Thymus (tissue), 11 donors: ENCODE measurements at regions not wholly inside any gene's neighbourhood (a gene's known extent, or its start where the extent isn't known, plus 50 kb on each side); places are given as distances from the start of the nearest gene placed in this dataset.

Experiments used
- DNase-seq, 9 donors: peaks; one replicate each; pipeline ENCODE4 v3.0.0-alpha.2; 2013; ENCODE audit warnings: low spot score in 9 of 9, low read depth in 6 of 9, missing footprints in 1 of 9
- H3K27ac ChIP-seq, 2 donors: one replicate each; pipeline ENCODE4 v1.5.1; 2013; ENCODE audit warnings: control low read depth in 1 of 2, low read depth in 1 of 2, low read length in 1 of 2, mild to moderate bottlenecking in 1 of 2, moderate library complexity in 1 of 2
- H3K27me3 ChIP-seq, 2 donors: one replicate each; pipeline ENCODE4 v1.5.1; 2013; ENCODE audit warnings: low read length in 1 of 2; ENCODE audit not compliant: control insufficient read depth in 2 of 2, insufficient read depth in 1 of 2
- H3K36me3 ChIP-seq, 2 donors: one replicate each; pipeline ENCODE4 v1.5.1; 2013; ENCODE audit warnings: low read length in 1 of 2, mild to moderate bottlenecking in 1 of 2, moderate library complexity in 1 of 2; ENCODE audit not compliant: control insufficient read depth in 2 of 2, insufficient read depth in 2 of 2
- H3K4me1 ChIP-seq, 2 donors: one replicate each; pipeline ENCODE4 v1.5.1; 2013; ENCODE audit warnings: low read length in 2 of 2; ENCODE audit not compliant: control insufficient read depth in 2 of 2, insufficient read depth in 2 of 2
- H3K4me3 ChIP-seq, 2 donors: one replicate each; pipeline ENCODE4 v1.5.1; 2013; ENCODE audit warnings: low read length in 2 of 2, control low read depth in 1 of 2, mild to moderate bottlenecking in 1 of 2
- H3K9me3 ChIP-seq, 2 donors: one replicate each; pipeline ENCODE4 v1.5.1; 2013; ENCODE audit warnings: low read length in 1 of 2, mild to moderate bottlenecking in 1 of 2; ENCODE audit not compliant: control insufficient read depth in 2 of 2, insufficient read depth in 1 of 2
- WGBS: extraction: QIAGEN DNeasy Blood & Tissue Kit; methylation state at CpG from one replicate; pipeline ENCODE4 v1.1.7; 2013; 5-methylcytosine and 5-hydroxymethylcytosine counted together
- donor health status: healthy.

DNA sequence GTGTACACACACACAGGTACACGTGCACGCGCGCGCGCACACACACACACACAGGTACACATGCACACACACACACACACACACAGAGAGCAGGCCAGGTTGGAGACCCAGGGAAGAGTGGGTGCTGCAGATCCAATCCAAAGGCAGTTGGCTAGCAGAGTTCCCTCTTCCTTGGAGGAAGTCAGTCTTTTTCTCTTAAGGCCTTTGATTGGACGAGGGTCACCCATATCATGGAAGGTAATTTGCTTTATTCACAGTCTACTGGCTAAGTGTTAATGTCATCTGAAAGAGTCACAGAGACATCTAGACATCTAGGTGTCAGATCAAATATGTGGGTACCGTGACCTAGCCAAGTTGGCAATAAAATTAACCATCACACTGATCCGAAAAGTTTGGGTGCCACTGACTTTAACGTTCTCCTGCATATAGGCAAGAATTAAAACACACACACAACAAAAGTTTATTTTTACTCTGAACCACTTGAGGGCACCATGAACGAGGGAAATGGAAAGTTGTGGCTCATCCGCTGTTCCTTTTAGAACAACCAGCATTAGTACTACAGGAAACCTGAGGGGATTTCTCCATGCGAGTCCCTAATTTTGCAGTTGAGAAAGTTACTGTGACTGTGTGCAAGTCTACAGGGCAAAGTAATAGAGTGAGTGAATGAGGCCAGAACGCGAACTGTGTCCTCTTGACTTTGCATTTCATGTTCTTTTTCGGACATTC lies 66.0 kb upstream of the STOX2 start:
- H3K4me3 ChIP-seq = no peak overlapping the region
- no peaks in the 10 kb centered on the region for H3K36me3 ChIP-seq
- peak in 1 of 9 donors; percentile 22 for DNase-seq
- WGBS = 76% methylated on average over 16 of the region's 16 CpGs
- no peak overlapping the region for H3K27ac ChIP-seq
- H3K9me3 ChIP-seq = no peaks in the 10 kb centered on the region
- H3K4me1 ChIP-seq = no peaks in the 10 kb centered on the region
- no peaks in the 10 kb centered on the region for H3K27me3 ChIP-seq

DNA sequence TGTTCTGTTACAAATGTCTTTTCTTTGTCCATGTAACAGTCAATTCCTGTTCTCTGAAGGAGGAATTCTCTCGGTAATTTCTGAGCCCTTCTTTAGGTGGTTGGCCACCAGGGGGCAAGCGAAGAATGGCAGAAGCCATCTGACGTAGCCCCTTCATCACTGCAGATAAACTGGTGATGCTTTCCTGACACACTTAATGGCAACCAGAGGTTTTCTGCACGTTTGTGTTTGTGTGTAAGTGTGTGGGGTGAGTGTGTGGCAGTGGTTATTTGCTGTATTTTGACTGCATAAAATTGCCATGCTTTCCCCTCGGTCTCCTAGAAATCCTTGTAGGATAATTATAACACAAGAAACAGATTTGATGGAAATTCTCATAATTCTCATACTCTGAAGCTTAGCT lies 64.8 kb upstream of the STOX2 start:
- no peak overlapping the region for H3K27ac ChIP-seq
- H3K27me3 ChIP-seq = no peaks in the 10 kb centered on the region
- 15% methylated on average over 5 of the region's 5 CpGs for whole genome bisulfite sequencing
- no peaks in the 10 kb centered on the region for H3K36me3 ChIP-seq
- no peak overlapping the region for H3K4me3 ChIP-seq
- H3K9me3 ChIP-seq = no peaks in the 10 kb centered on the region
- peak; percentile 44 to 82 (median 66) for DNase-seq
- H3K4me1 ChIP-seq = no peaks in the 10 kb centered on the region

DNA sequence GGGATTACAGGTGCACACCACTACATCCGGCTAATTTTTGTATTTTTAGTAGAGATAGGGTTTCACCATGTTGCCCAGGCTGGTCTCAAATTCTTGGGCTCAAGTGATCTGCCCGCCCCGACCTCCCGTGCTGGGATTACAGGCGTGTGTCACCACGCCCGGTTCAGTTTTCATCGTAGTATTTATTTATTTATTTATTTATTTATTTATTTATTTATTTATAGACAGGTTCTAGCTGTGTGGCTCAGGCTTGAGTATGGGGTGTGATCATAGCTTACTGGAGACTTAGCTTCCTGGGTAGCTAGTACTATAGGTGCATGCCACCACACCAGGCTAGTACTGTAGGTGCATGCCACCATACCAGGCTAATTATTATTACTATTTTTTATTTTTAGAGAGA lies 64.1 kb upstream of the STOX2 start:
- no peak overlapping the region for H3K4me3 ChIP-seq
- H3K27me3 ChIP-seq = no peaks in the 10 kb centered on the region
- WGBS = 93% methylated on average over 8 of the region's 8 CpGs
- H3K4me1 ChIP-seq = no peaks in the 10 kb centered on the region
- no peaks in the 10 kb centered on the region for H3K36me3 ChIP-seq
- no peak overlapping the region for H3K27ac ChIP-seq
- no peaks in the 10 kb centered on the region for H3K9me3 ChIP-seq
- DNase-seq = no peak

DNA sequence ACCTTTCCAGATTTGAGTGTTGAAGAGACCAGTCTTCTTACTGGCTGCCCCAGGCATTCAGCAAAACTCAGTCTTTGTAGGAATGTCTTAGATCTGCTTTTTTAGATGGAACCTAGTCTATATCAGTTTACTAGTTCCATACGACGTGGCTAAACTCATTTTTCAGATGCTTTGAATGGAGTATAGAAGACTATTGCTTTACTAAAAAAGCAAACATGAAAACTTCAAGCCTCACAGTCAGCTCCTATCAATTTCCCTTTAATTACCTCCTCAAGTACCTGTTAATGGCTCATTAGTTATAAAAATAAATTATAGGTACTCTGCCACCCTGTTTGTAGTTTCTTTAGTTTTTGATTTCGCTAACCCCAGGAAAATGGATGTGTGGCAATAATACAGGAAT lies 63.0 kb upstream of the STOX2 start:
- no peak for DNase-seq
- Histone ChIP-seq H3K27me3 (no peaks in the 10 kb centered on the region), H3K4me1 (no peaks in the 10 kb centered on the region), H3K27ac (no peak overlapping the region), H3K4me3 (no peak overlapping the region), H3K36me3 (no peaks in the 10 kb centered on the region), H3K9me3 (peaks cover 0 to 4% of the 10 kb centered on the region in 2 donors)
- 92% methylated on average over 3 of the region's 3 CpGs for WGBS

DNA sequence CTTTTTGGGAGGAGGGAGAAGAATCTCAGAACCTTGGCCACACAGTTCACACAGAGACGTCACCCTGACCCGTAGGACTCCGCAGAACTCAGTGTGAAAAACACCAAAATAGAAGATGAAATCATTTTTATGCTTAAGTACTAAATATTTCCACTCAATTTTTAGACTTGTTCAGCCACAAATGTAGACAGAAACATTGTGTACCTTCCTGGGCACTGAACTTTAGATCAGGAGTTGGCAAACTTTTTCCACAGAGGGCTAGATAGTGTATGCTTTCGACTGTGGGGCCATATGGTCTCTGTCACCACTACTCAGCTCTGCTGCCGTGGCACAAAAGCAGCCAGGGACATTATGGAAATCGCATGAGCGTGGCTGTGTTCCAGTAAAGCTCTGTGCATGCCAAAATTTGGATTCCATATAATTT lies 61.8 kb upstream of the STOX2 start:
- Histone ChIP-seq H3K4me1 (no peaks in the 10 kb centered on the region), H3K27me3 (no peaks in the 10 kb centered on the region), H3K27ac (no peak overlapping the region), H3K36me3 (no peaks in the 10 kb centered on the region), H3K9me3 (peaks cover 0 to 4% of the 10 kb centered on the region in 2 donors), H3K4me3 (no peak overlapping the region)
- no peak for DNase-seq
- 90% methylated on average over 7 of the region's 7 CpGs for WGBS

DNA sequence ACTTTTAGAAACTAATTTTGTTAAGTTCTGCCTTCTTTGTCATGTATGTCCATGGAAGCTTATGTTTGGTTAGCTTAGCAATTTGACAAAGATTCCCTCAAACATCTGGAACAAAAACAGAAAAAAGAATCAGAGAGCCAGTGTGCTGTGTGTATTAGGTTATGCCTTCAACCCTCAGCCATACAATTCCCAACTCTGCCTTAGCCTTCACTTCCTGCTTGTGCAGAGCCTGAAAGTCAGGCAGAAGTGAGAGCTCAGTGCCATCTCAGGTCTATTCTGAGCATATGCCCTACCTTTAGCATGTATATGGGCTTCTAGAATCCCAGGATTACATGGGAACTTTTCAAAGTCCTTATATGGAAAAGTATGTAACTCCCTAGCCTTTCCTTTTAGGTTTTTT lies 58.2 kb upstream of the STOX2 start:
- DNase-seq = no peak
- Histone ChIP-seq H3K27me3 (no peaks in the 10 kb centered on the region), H3K4me3 (no peak overlapping the region), H3K9me3 (peaks cover 0 to 4% of the 10 kb centered on the region in 2 donors), H3K36me3 (no peaks in the 10 kb centered on the region), H3K4me1 (no peaks in the 10 kb centered on the region), H3K27ac (no peak overlapping the region)

DNA sequence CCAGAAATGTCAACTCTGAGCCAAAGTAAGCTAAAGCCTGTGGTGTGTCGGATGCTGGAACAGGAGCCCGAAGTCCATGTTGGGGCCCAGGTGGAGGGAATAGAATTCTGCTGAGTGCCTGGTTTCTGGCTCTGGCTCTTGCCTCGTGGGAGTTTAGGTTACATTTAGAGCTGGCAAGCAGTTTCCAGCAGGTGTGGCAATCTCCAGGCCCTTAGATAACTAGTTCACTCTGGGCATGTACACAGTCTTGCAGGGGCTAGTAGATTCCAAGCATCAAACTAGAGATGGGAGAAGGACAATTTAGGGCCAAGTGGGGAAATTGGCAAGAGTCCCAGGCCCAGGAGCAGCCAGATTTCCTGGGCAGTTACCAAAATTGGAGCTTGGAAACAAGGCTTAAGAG lies 56.3 kb upstream of the STOX2 start:
- H3K9me3 ChIP-seq = peaks cover 0 to 4% of the 10 kb centered on the region in 2 donors
- no peaks in the 10 kb centered on the region for H3K36me3 ChIP-seq
- H3K27ac ChIP-seq = no peak overlapping the region
- DNase-seq = peak in 2 of 9 donors; percentile 8 to 27
- H3K27me3 ChIP-seq = no peaks in the 10 kb centered on the region
- H3K4me3 ChIP-seq = no peak overlapping the region
- no peaks in the 10 kb centered on the region for H3K4me1 ChIP-seq
- 88% methylated on average over 3 of the region's 3 CpGs for WGBS

DNA sequence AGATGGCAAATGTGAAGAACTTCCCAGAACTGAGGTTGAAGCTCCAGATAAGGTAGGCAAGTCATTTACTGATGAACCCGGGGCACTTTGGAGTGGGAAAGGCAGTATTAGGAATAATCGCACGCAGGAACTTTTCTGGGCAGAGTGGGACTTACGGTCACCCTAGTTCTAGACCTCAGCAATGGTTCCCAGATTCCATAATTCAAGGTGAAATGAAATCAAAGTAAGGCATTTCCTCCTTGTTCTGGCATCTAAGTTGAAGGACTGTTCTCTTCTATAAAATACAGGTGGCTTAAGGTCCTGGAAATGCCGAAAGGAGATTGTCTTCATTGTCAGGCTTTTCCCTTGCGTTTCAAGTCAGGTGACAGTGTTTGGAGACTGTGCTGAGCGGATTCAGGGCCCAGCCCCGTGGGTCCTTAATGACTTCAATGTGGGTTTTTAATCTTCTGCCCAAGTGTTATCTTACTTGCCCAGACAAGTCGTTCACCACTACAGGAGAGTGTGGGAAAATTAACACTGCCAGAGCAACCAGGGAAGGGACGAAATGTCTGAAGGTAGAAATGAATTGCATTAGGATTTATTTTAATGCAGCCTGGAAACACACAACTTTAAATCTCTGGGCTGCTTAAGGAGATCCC lies 52.1 kb upstream of the STOX2 start:
- WGBS = 85% methylated on average over 10 of the region's 10 CpGs
- no peak for DNase-seq
- Histone ChIP-seq H3K4me1 (no peaks in the 10 kb centered on the region), H3K9me3 (no peaks in the 10 kb centered on the region), H3K27ac (no peak overlapping the region), H3K27me3 (peaks cover 0 to 7% of the 10 kb centered on the region in 2 donors), H3K36me3 (no peaks in the 10 kb centered on the region), H3K4me3 (no peak overlapping the region)

DNA sequence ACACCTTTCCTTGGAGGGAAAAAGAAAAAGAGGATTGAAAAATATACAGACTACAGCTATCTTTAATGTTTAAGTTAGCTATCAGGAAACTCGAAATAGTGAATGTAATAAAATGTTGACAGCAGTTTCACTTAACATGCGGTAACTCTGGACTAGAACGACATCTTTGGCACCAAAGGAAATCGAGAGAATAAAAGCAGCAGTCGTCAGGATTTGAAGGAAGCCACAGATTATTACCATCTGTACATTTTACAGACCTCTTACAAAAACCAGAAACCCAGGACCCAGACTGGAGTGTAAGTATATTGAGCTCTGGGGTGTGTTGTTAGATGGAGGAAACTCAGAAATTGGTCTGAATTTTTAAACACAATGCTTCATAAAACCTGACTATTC lies 51.6 kb upstream of the STOX2 start:
- WGBS = 80% methylated on average over 5 of the region's 5 CpGs
- peaks cover 0 to 10% of the 10 kb centered on the region in 2 donors for H3K27me3 ChIP-seq
- no peak for DNase-seq
- H3K27ac ChIP-seq = no peak overlapping the region
- no peaks in the 10 kb centered on the region for H3K36me3 ChIP-seq
- no peak overlapping the region for H3K4me3 ChIP-seq
- H3K9me3 ChIP-seq = no peaks in the 10 kb centered on the region
- H3K4me1 ChIP-seq = no peaks in the 10 kb centered on the region
